ENCODE measurements at regions not wholly inside any gene's neighbourhood (a gene's known extent, or its start where the extent isn't known, plus 50 kb on each side); places are given as distances from the start of the nearest gene placed in this dataset.

GRCh38 chr12:28826766-28827165 lies 322.3 kb upstream of the FAR2 start:
- POLR2A ChIA-PET = no interaction called here
- no peak for DNase-seq (ENCODE audit: extremely low spot score)
- CTCF ChIA-PET = interaction anchor here (1.6 kb wide), 1 partner anchor 10 kb away, joined by 3 read pairs; no protein-coding TSS in a partner anchor
- no peak for TF ChIP-seq ZNF384 (IDR thresholded peaks at IDR 0.05)
- TF ChIP-seq NFRKB (IDR thresholded peaks at IDR 0.05) = no peak
- TF ChIP-seq SP1 (IDR thresholded peaks at IDR 0.05) = no peak
- no peak for TF ChIP-seq ELF4 (IDR thresholded peaks at IDR 0.05)
- no peak for TF ChIP-seq SUZ12 (IDR thresholded peaks at IDR 0.05)
- no peak for TF ChIP-seq HDGF (IDR thresholded peaks at IDR 0.05; ENCODE audit: borderline replicate concordance)
- no peak for TF ChIP-seq FOXM1 (IDR thresholded peaks at IDR 0.05; ENCODE audit: borderline replicate concordance)
- TF ChIP-seq CTBP1 (IDR thresholded peaks at IDR 0.05; ENCODE audit: borderline replicate concordance) = no peak
- TF ChIP-seq BHLHE40 (IDR thresholded peaks at IDR 0.05; ENCODE audit: borderline replicate concordance) = no peak
- no peak for TF ChIP-seq TARDBP (IDR thresholded peaks at IDR 0.05)
- no peak for TF ChIP-seq PKNOX1 (IDR thresholded peaks at IDR 0.05)
- no peak for TF ChIP-seq ARNT (IDR thresholded peaks at IDR 0.05)
- no peak for TF ChIP-seq FOXK2 (IDR thresholded peaks at IDR 0.05)
- no peak for TF ChIP-seq FOXA1 (IDR thresholded peaks at IDR 0.05)
- TF ChIP-seq L3MBTL2 (conservative IDR thresholded peaks at IDR 0.05) = no peak
- TF ChIP-seq LEF1 (IDR thresholded peaks at IDR 0.05; ENCODE audit: borderline replicate concordance) = no peak

GRCh38 chr12:28827861-28828260 lies 321.2 kb upstream of the FAR2 start:
- no peak for DNase-seq (ENCODE audit: extremely low spot score)
- TF ChIP-seq SUZ12 (IDR thresholded peaks at IDR 0.05) (no peak), NFRKB (IDR thresholded peaks at IDR 0.05) (no peak), HDGF (IDR thresholded peaks at IDR 0.05; ENCODE audit: borderline replicate concordance) (no peak), PKNOX1 (IDR thresholded peaks at IDR 0.05) (no peak), TARDBP (IDR thresholded peaks at IDR 0.05) (no peak), L3MBTL2 (conservative IDR thresholded peaks at IDR 0.05) (no peak), ELF4 (IDR thresholded peaks at IDR 0.05) (no peak), LEF1 (IDR thresholded peaks at IDR 0.05; ENCODE audit: borderline replicate concordance) (no peak), FOXM1 (IDR thresholded peaks at IDR 0.05; ENCODE audit: borderline replicate concordance) (no peak), SP1 (IDR thresholded peaks at IDR 0.05) (no peak), ZNF384 (IDR thresholded peaks at IDR 0.05) (no peak), FOXA1 (IDR thresholded peaks at IDR 0.05) (no peak), FOXK2 (IDR thresholded peaks at IDR 0.05) (no peak), BHLHE40 (IDR thresholded peaks at IDR 0.05; ENCODE audit: borderline replicate concordance) (no peak), CTBP1 (IDR thresholded peaks at IDR 0.05; ENCODE audit: borderline replicate concordance) (no peak), ARNT (IDR thresholded peaks at IDR 0.05) (no peak)
- CTCF ChIA-PET = interaction anchor here (0.6 kb wide), 1 partner anchor 858 kb away, joined by 4 read pairs; no protein-coding TSS in a partner anchor
- POLR2A ChIA-PET = no interaction called here

- no peak for DNase-seq (ENCODE audit: extremely low spot score)
- ChIA-PET POLR2A (no interaction called here), CTCF (no interaction called here)
- TF ChIP-seq ARNT (IDR thresholded peaks at IDR 0.05) = no peak
These were observed 320.8 kb upstream of the FAR2 start for GRCh38 chr12:28828318-28828717.

GRCh38 chr12:28830491-28830890 lies 318.6 kb upstream of the FAR2 start:
- POLR2A ChIA-PET = no interaction called here
- CTCF ChIA-PET = interaction anchor here (0.5 kb wide), 1 partner anchor 315 kb away, joined by 3 read pairs; no protein-coding TSS in a partner anchor
- TF ChIP-seq PKNOX1 (IDR thresholded peaks at IDR 0.05) (no peak), SUZ12 (IDR thresholded peaks at IDR 0.05) (no peak), HDGF (IDR thresholded peaks at IDR 0.05; ENCODE audit: borderline replicate concordance) (no peak), CTBP1 (IDR thresholded peaks at IDR 0.05; ENCODE audit: borderline replicate concordance) (no peak), ZNF384 (IDR thresholded peaks at IDR 0.05) (no peak), ARNT (IDR thresholded peaks at IDR 0.05) (no peak), FOXA1 (IDR thresholded peaks at IDR 0.05) (no peak), SP1 (IDR thresholded peaks at IDR 0.05) (no peak), BHLHE40 (IDR thresholded peaks at IDR 0.05; ENCODE audit: borderline replicate concordance) (no peak), TARDBP (IDR thresholded peaks at IDR 0.05) (no peak), L3MBTL2 (conservative IDR thresholded peaks at IDR 0.05) (no peak), FOXM1 (IDR thresholded peaks at IDR 0.05; ENCODE audit: borderline replicate concordance) (no peak), NFRKB (IDR thresholded peaks at IDR 0.05) (no peak)
- no peak for DNase-seq (ENCODE audit: extremely low spot score)

GRCh38 chr12:28844718-28845117 lies 304.4 kb upstream of the FAR2 start:
- ChIA-PET CTCF (no interaction called here), POLR2A (no interaction called here)
- TF ChIP-seq PKNOX1 (IDR thresholded peaks at IDR 0.05) (no peak), SP1 (IDR thresholded peaks at IDR 0.05) (no peak), FOXA1 (IDR thresholded peaks at IDR 0.05) (no peak), BHLHE40 (IDR thresholded peaks at IDR 0.05; ENCODE audit: borderline replicate concordance) (no peak), ELF4 (IDR thresholded peaks at IDR 0.05) (no peak), ZNF384 (IDR thresholded peaks at IDR 0.05) (no peak), L3MBTL2 (conservative IDR thresholded peaks at IDR 0.05) (no peak)
- no peak for DNase-seq (ENCODE audit: extremely low spot score)

GRCh38 chr12:28851781-28852180 lies 297.3 kb upstream of the FAR2 start:
- ChIA-PET CTCF (no interaction called here), POLR2A (no interaction called here)
- DNase-seq (ENCODE audit: extremely low spot score) = no peak
- TF ChIP-seq ARNT (IDR thresholded peaks at IDR 0.05) = no peak
- no peak for TF ChIP-seq TARDBP (IDR thresholded peaks at IDR 0.05)
- no peak for TF ChIP-seq PKNOX1 (IDR thresholded peaks at IDR 0.05)
- TF ChIP-seq ELF4 (IDR thresholded peaks at IDR 0.05) = no peak
- TF ChIP-seq L3MBTL2 (conservative IDR thresholded peaks at IDR 0.05) = no peak
- no peak for TF ChIP-seq FOXA1 (IDR thresholded peaks at IDR 0.05)
- no peak for TF ChIP-seq SP1 (IDR thresholded peaks at IDR 0.05)
- no peak for TF ChIP-seq BHLHE40 (IDR thresholded peaks at IDR 0.05; ENCODE audit: borderline replicate concordance)
- TF ChIP-seq CTBP1 (IDR thresholded peaks at IDR 0.05; ENCODE audit: borderline replicate concordance) = no peak
- no peak for TF ChIP-seq NFRKB (IDR thresholded peaks at IDR 0.05)
- no peak for TF ChIP-seq SUZ12 (IDR thresholded peaks at IDR 0.05)
- TF ChIP-seq FOXM1 (IDR thresholded peaks at IDR 0.05; ENCODE audit: borderline replicate concordance) = no peak
